ENCODE measurements at regions not wholly inside any gene's neighbourhood (a gene's known extent, or its start where the extent isn't known, plus 50 kb on each side); places are given as distances from the start of the nearest gene placed in this dataset.

GRCh38 chr12:76137606-76138005 lies 53.1 kb upstream of the NAP1L1 start:
- no peaks in the 10 kb centered on the region for H3K9me2 ChIP-seq (ENCODE audit: low read depth, low read length)
- H3F3A ChIP-seq (ENCODE audit: insufficient read depth, low read length): no peaks in the 10 kb centered on the region
- H3K9ac ChIP-seq (ENCODE audit: low read length): no peak overlapping the region
- H3K27ac ChIP-seq (ENCODE audit: low read depth, low read length, poor library complexity, severe bottlenecking): no peak overlapping the region
- no peaks in the 10 kb centered on the region for H3K36me3 ChIP-seq (ENCODE audit: insufficient read depth, low read length)
- no peak overlapping the region for H2AFZ ChIP-seq (ENCODE audit: low read length)
- H3K4me2 ChIP-seq (ENCODE audit: low read length): no peak overlapping the region
- no peaks in the 10 kb centered on the region for H4K20me1 ChIP-seq (ENCODE audit: insufficient read depth, low read length)
- H3K27me3 ChIP-seq (ENCODE audit: insufficient read depth, low read length): no peaks in the 10 kb centered on the region
- no peaks in the 10 kb centered on the region for H3K9me3 ChIP-seq (ENCODE audit: low read length)
- H3K4me1 ChIP-seq (ENCODE audit: insufficient read depth, low read length, severe bottlenecking): no peaks in the 10 kb centered on the region
- H3K4me3 ChIP-seq (ENCODE audit: low read depth, low read length, poor library complexity, severe bottlenecking): no peak overlapping the region
- TF ChIP-seq EZH2 (IDR thresholded peaks at IDR 0.05; ENCODE audit: borderline replicate concordance, low read length) (no peak), CTCF (IDR thresholded peaks at IDR 0.05; ENCODE audit: low read length) (no peak)
- no peaks in the 10 kb centered on the region for H3K79me2 ChIP-seq (ENCODE audit: insufficient read depth, low read length)

- no peak for TF ChIP-seq EZH2 (IDR thresholded peaks at IDR 0.05; ENCODE audit: borderline replicate concordance, low read length)
- no peak for TF ChIP-seq CTCF (IDR thresholded peaks at IDR 0.05; ENCODE audit: low read length)
- Histone ChIP-seq H2AFZ (ENCODE audit: low read length) (no peak overlapping the region), H3K27ac (ENCODE audit: low read depth, low read length, poor library complexity, severe bottlenecking) (no peak overlapping the region), H3K4me3 (ENCODE audit: low read depth, low read length, poor library complexity, severe bottlenecking) (no peak overlapping the region), H3K9me3 (ENCODE audit: low read length) (no peaks in the 10 kb centered on the region), H3K27me3 (ENCODE audit: insufficient read depth, low read length) (no peaks in the 10 kb centered on the region), H4K20me1 (ENCODE audit: insufficient read depth, low read length) (no peaks in the 10 kb centered on the region), H3F3A (ENCODE audit: insufficient read depth, low read length) (no peaks in the 10 kb centered on the region), H3K9me2 (ENCODE audit: low read depth, low read length) (no peaks in the 10 kb centered on the region), H3K79me2 (ENCODE audit: insufficient read depth, low read length) (no peaks in the 10 kb centered on the region), H3K36me3 (ENCODE audit: insufficient read depth, low read length) (no peaks in the 10 kb centered on the region), H3K4me2 (ENCODE audit: low read length) (no peak overlapping the region), H3K9ac (ENCODE audit: low read length) (no peak overlapping the region), H3K4me1 (ENCODE audit: insufficient read depth, low read length, severe bottlenecking) (no peaks in the 10 kb centered on the region)
Observed at GRCh38 chr12:76135456-76135855, 51.0 kb upstream of the NAP1L1 start.
